Muscle of leg (tissue), 3 donors: ENCODE measurements at regions not wholly inside any gene's neighbourhood (a gene's known extent, or its start where the extent isn't known, plus 50 kb on each side); places are given as distances from the start of the nearest gene placed in this dataset.
"Not testable (repeated sequence)": the region's sequence is repeated elsewhere in the genome, so short reads cannot be mapped to it uniquely, and the experiment has no call there.

ENCODE experiments used
- DNase-seq: peaks from one replicate; pipeline ENCODE4 v3.0.0; 2013
- H3K27ac ChIP-seq: one replicate; pipeline ENCODE4 v1.5.1; 2013; ENCODE audit warnings: mild to moderate bottlenecking, low read length, control low read depth
- H3K27me3 ChIP-seq: one replicate; pipeline ENCODE4 v1.6.1; 2013; ENCODE audit warnings: low read length; ENCODE audit not compliant: control insufficient read depth, insufficient read depth
- H3K36me3 ChIP-seq: one replicate; pipeline ENCODE4 v1.6.1; 2013; ENCODE audit warnings: low read length; ENCODE audit not compliant: control insufficient read depth, insufficient read depth
- H3K4me1 ChIP-seq: one replicate; pipeline ENCODE4 v1.6.1; 2013; ENCODE audit warnings: low read length; ENCODE audit not compliant: control insufficient read depth, insufficient read depth
- H3K4me3 ChIP-seq: one replicate; pipeline ENCODE4 v1.5.1; 2013; ENCODE audit warnings: low read length, control low read depth
- H3K9me3 ChIP-seq: replicated peaks from 2 replicates; pipeline ENCODE4 v1.6.1; 2013; ENCODE audit warnings: low read depth, low read length; ENCODE audit not compliant: control insufficient read depth
- WGBS: methylation state at CpG from one replicate; pipeline ENCODE4 v1.1.5; 2013; ENCODE audit warnings: missing lambda C conversion rate; ENCODE audit not compliant: insufficient coverage; 5-methylcytosine and 5-hydroxymethylcytosine counted together

GRCh38 chr10:23850631-23851030 lies 358.3 kb upstream of the KIAA1217 start:
- DNase-seq = no peak
- no CpG with 5 or more reads among the region's 2 CpGs for WGBS

GRCh38 chr10:23859598-23859997 lies 349.3 kb upstream of the KIAA1217 start:
- DNase-seq = no peak
- no peaks in the 10 kb centered on the region for H3K9me3 ChIP-seq
- H3K36me3 ChIP-seq = no peaks in the 10 kb centered on the region
- H3K4me1 ChIP-seq = no peaks in the 10 kb centered on the region
- H3K27ac ChIP-seq = no peak overlapping the region
- no CpG with 5 or more reads among the region's 1 CpG for WGBS
- H3K27me3 ChIP-seq = no peaks in the 10 kb centered on the region
- no peak overlapping the region for H3K4me3 ChIP-seq

More at GRCh38 chr10:23850631-23851030, 358.3 kb upstream of the KIAA1217 start:
- H3K36me3 ChIP-seq = no peaks in the 10 kb centered on the region
- H3K27me3 ChIP-seq = no peaks in the 10 kb centered on the region
- no peaks in the 10 kb centered on the region for H3K9me3 ChIP-seq
- no peaks in the 10 kb centered on the region for H3K4me1 ChIP-seq
- H3K4me3 ChIP-seq = no peak overlapping the region
- no peak overlapping the region for H3K27ac ChIP-seq

- Histone ChIP-seq H3K4me1 (no peaks in the 10 kb centered on the region), H3K36me3 (no peaks in the 10 kb centered on the region), H3K9me3 (no peaks in the 10 kb centered on the region), H3K27me3 (no peaks in the 10 kb centered on the region), H3K4me3 (no peak overlapping the region), H3K27ac (no peak overlapping the region)
- no peak for DNase-seq
These were observed 344.2 kb upstream of the KIAA1217 start for GRCh38 chr10:23864631-23865147.

GRCh38 chr10:23866985-23867384 lies 342.0 kb upstream of the KIAA1217 start:
- H3K9me3 ChIP-seq, H3K4me3 ChIP-seq, DNase-seq, H3K27ac ChIP-seq, H3K36me3 ChIP-seq, H3K27me3 ChIP-seq: not testable (repeated sequence)
- WGBS = no CpG with 5 or more reads among the region's 5 CpGs
- H3K4me1 ChIP-seq = peaks cover 11% of the 10 kb centered on the region

GRCh38 chr10:23868121-23868520 lies 340.8 kb upstream of the KIAA1217 start:
- Histone ChIP-seq H3K27me3 (no peaks in the 10 kb centered on the region), H3K9me3 (no peaks in the 10 kb centered on the region), H3K36me3 (no peaks in the 10 kb centered on the region), H3K4me1 (peaks cover 13% of the 10 kb centered on the region), H3K4me3 (no peak overlapping the region), H3K27ac (no peak overlapping the region)
- no peak for DNase-seq
- 84% methylated on average over 2 of the region's 2 CpGs for WGBS

DNA sequence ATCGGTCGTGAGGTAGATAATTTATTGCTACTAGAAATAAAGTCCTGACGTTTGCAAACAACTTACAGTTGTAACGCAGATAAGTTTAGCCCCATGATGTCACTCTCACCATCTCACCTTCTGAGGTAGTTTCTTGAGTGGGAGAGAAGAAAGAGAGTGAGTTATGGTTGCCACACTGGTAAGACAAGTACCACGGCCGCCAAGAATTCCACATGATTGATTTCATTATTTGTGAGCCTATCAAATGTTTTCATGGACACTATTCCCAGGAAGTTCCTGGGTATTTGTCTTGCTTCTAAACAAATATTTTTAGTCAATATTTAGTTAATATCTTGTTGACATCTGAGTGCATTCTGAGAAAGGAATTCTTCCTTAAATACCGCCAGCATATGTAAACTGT lies 339.4 kb upstream of the KIAA1217 start:
- Histone ChIP-seq H3K9me3 (no peaks in the 10 kb centered on the region), H3K27me3 (no peaks in the 10 kb centered on the region), H3K27ac (no peak overlapping the region), H3K4me3 (no peak overlapping the region), H3K4me1 (peaks cover 13% of the 10 kb centered on the region), H3K36me3 (no peaks in the 10 kb centered on the region)
- WGBS = no CpG with 5 or more reads among the region's 7 CpGs
- DNase-seq = no peak

- DNase-seq = no peak
- no CpG with 5 or more reads among the region's 3 CpGs for WGBS
- no peaks in the 10 kb centered on the region for H3K9me3 ChIP-seq
- no peaks in the 10 kb centered on the region for H3K27me3 ChIP-seq
- peaks cover 13% of the 10 kb centered on the region for H3K4me1 ChIP-seq
- no peak overlapping the region for H3K4me3 ChIP-seq
- peak overlapping the region; percentile 60 for H3K27ac ChIP-seq
- H3K36me3 ChIP-seq = no peaks in the 10 kb centered on the region
These were observed 338.9 kb upstream of the KIAA1217 start for GRCh38 chr10:23869996-23870395.

DNA sequence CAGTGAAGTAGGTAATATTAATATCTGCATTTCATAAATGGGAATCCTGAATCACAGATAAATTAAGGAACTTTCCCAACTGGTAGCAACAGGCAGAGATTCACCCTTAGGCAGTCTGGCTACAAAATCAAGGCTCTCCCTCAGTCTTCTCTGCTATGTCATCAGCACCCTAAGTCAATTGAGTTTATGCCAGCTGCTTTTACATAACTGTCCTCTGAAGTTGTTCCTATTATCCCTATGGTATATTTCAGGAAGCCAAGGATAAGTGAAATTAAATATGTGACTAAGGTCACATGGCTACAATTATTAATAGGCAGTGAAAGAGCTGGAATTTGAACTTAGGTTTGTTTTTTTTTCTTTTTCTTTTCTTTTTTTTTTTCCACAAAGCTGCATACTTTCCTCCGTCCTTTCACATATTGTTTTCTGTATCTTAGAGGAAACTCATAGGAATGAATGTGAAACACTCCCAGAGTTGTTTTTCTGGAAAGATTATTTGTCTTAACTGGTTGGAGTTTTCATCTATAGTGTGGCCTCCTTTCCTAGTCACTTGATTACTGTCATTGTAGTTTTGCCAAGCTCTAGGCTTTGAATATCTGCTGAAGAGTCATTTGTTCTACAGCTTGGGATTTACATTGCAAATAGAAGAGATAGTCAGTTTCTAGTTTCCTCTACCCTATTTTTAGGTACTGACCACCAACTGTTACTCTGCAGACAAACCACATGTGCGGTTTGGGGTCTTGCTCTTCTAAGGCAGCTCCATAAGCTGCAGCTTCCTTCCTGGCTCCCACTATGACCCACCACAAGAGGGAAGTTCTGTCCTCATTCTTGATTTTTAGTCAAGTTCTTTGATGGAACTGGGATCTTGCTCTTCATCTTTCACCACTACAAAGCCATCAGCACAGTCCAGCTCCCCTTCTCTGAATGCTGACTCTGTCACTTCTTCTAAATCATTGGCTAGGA lies 338.0 kb upstream of the KIAA1217 start:
- Histone ChIP-seq H3K4me3 (no peak overlapping the region), H3K4me1 (peaks cover 13% of the 10 kb centered on the region), H3K36me3 (no peaks in the 10 kb centered on the region), H3K27me3 (no peaks in the 10 kb centered on the region), H3K9me3 (no peaks in the 10 kb centered on the region), H3K27ac (peak overlapping the region; percentile 60)
- 43% methylated on average over 1 of the region's 2 CpGs for WGBS
- DNase-seq = peak; percentile 51

DNA sequence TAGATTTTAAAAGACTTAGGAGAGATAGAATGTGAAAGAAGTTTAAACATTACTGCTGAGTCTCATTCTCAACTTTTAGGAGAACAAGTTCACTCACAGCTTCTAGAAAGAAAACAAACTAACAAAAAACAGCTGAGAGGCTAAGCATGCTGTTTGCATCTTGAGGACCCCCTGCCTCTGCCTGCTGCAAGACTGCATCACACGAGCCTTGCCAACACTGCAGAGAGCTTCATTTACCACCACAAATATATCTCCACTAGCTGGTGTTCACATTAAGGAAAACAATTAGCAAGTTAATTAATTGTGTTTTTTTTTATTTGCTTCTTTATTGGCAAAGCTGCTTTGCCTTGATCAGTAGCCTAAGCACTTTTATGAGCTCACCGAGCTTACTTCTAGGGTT lies 336.6 kb upstream of the KIAA1217 start:
- peaks cover 13% of the 10 kb centered on the region for H3K4me1 ChIP-seq
- no peak for DNase-seq
- H3K9me3 ChIP-seq = no peaks in the 10 kb centered on the region
- no peak overlapping the region for H3K27ac ChIP-seq
- no CpG with 5 or more reads among the region's 2 CpGs for WGBS
- H3K4me3 ChIP-seq = no peak overlapping the region
- H3K27me3 ChIP-seq = no peaks in the 10 kb centered on the region
- H3K36me3 ChIP-seq = no peaks in the 10 kb centered on the region

GRCh38 chr10:23877791-23878320 lies 331.1 kb upstream of the KIAA1217 start:
- H3K4me3 ChIP-seq = no peak overlapping the region
- peak; percentile 26 for DNase-seq
- 88% methylated on average over 4 of the region's 10 CpGs for WGBS
- no peaks in the 10 kb centered on the region for H3K27me3 ChIP-seq
- H3K27ac ChIP-seq = no peak overlapping the region
- H3K36me3 ChIP-seq = no peaks in the 10 kb centered on the region
- no peaks in the 10 kb centered on the region for H3K4me1 ChIP-seq
- no peaks in the 10 kb centered on the region for H3K9me3 ChIP-seq
